ENCODE measurements at regions not wholly inside any gene's neighbourhood (a gene's known extent, or its start where the extent isn't known, plus 50 kb on each side); places are given as distances from the start of the nearest gene placed in this dataset.

GRCh38 chr13:27014406-27015359 lies 156.9 kb downstream of the USP12 start:
- DNase-seq (ENCODE audit: low spot score) = no peak

DNA sequence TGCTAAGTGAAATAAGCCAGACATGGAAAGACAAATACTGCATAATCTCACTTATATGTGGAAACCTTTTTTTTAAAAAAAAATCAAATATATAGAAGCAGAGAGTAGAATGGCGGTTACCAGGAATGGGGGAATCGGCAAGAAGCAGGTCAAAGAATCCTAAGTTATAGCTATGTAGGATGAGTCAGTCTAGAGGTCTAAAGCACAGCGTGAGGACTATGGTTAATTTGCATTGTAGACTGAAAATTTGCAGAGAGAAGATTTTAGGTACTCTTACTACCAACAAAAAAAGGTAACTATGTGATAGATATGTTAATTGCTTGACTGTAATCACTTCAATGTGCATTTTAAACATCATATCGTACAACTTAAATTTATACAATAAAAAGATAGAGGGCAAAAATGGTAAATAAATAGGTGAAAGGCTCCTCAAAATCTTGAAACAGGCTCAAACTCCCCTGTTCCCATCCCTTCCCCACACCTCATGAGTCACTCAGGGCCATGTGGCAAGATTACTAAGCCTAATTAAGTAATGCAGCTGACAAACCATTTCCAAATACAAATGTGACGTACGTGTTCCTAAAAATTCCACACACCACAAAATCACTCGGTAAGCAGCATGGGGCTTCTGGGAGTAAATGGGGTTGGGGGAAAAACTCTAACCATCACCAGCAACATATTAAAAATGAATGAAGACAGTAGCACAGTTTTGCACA lies 159.0 kb downstream of the USP12 start:
- no peak for DNase-seq (ENCODE audit: low spot score)

DNA sequence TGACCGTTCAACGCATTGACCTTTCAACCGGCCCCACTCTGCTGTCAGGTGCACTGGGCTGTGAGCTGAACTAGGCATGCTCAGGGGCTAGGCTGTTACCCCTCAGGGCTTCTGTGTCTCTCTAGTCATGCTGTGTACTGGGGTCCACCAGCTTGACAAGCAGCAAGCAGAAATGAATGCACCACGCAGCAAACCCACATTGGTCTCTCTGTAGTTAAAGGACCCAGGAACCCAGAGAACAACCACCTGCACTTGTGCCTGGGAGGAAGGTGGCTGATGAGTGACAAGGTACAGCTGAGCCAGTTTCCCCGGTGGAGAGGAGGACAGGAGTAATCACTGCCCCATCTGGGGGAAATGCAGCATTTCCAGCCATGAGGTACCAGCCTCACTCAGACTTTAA lies 159.9 kb downstream of the USP12 start:
- DNase-seq (ENCODE audit: low spot score) = no peak

GRCh38 chr13:27008733-27009132 lies 162.9 kb downstream of the USP12 start:
- DNase-seq (ENCODE audit: low spot score) = no peak

GRCh38 chr13:27007166-27007565 lies 164.4 kb downstream of the USP12 start:
- no peak for DNase-seq (ENCODE audit: low spot score)

DNA sequence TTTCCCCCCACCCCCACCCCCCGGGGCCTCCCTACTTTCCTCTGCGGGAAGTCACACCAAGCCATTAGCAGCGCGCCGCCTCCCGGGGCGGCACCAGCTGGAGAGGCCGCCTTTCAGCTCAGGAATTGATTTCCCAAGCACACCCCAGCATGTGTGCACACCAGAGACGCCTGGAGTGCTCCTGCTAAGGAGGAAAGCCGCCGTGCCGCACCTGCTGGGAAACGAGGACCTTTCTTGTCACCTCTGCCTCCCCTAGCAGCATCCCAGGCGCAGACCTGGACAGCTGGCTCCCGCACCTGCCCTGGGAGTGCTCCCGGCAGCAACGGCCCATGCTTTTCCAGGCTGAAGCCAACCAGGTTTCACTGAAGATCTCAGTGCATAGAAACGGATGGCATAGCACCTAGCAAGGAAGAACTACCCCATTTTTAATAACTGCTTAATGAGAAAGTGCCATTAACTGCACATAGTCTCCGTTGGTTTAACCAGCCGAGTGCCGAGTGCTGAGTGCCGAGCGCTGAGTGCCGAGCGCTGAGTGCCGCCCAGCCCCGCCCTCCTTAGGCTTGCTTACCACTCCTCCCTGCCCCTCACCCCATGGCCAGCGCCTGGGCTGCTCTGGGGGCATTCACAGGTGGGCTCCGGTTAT lies 165.0 kb downstream of the USP12 start:
- no peak for DNase-seq (ENCODE audit: low spot score)

DNA sequence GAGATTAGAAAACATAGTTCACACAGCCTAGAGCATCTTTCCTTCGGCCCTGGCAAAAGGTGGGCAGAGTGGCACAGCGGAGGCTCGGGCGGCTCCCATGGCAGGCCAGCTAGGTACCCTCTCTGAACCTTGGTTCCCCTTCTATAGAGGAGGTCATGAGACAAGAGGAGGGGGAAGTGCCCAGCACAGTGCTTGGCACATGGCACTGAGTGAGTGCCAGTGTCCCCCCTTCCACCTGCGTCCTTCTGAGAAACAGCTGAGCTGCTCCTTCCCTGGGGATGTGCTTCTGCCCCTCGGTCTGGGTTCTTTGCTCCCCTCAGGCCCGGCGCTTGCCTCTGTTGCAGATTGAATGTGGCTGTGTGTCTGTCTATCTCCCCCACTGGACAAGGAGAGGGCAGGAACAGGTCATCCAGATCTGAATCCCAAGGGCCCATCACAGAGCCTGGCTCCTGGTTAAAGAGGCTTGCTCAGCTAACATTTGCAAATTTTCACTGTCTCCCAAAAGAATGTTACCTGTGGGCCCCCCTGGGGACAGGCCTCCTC lies 165.6 kb downstream of the USP12 start:
- DNase-seq (ENCODE audit: low spot score) = no peak

DNA sequence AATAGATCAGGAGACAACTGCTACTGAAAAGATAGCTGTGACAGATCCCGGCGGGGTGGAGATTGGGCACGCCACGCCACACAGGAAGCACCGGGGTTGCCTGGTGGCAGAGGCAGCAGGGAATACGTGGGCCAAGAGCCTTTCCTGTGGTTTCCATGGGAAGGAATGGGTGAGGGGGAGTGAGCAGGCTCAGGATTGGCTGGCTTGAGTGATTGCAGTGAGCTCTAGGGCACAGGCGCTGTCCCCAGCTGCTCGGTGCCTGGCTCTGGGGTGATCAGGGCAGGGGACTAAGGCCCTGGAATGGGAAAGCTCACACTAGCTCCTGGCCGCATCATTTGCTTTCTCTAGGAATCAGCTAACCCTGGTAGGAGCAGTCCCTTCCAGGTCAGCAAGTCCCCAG lies 166.1 kb downstream of the USP12 start:
- no peak for DNase-seq (ENCODE audit: low spot score)

- no peak for DNase-seq (ENCODE audit: low spot score)
Measured at GRCh38 chr13:27004866-27005265, 166.7 kb downstream of the USP12 start.

DNA sequence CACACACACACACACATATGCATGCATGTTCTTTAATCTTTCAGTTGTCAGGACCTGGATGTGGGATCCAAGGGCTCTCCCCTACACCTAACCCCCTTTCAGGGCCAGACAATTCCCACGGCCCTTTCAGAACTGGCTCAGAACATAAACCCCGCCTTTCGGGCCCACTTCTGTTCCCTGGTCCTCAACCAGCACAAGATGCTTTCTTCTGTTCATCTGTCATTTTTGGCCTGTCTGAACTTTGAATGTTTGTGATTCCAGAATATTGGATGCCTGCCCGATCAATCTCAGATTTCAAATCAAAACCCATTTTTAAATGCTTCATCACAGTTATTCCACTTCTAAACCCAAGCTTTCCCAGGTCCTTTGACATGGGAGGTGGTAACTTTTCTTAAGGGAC lies 167.3 kb downstream of the USP12 start:
- no peak for DNase-seq (ENCODE audit: low spot score)

- no peak for DNase-seq (ENCODE audit: low spot score)
Measured at GRCh38 chr13:27001705-27002104, 169.9 kb downstream of the USP12 start.

DNA sequence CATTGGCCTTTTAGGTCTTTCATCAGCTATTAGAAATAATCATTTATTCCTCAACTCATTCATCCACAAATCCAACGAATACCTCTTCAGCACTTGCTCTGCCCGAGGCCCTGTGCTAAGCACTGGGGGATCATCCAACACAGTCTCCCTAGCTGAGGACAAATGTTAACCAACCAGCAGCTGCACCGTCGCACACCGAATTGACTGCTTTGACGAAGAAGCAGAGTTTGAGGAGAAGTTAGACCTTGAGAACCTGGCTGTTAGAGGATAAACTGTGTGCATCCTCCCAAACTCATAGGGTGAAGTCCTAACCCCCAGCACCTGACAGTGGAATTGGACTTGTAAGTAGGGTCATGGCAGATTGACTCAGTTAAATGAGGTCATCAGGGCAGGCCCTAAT lies 170.9 kb downstream of the USP12 start:
- no peak for DNase-seq (ENCODE audit: low spot score)

DNA sequence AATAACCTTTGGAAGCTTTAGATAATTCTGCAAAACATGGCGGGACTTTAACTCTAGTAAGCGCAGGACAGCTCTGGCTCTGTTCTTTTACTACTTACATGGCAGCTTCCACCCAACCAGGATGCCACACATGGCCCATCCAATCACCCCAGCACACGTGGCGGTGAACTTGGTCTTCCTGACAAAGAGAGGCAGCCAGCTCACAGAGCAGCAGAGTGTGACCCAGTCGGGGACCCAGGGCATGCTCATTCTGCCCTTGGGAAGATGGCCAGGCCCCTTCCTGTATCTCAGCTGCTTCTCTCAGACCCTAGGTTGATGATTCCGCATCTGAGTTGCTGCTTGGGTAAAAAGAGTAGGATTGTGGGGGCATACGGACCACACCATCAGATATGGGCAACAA lies 172.1 kb downstream of the USP12 start:
- DNase-seq (ENCODE audit: low spot score) = no peak

GRCh38 chr13:26998292-26998691 lies 173.3 kb downstream of the USP12 start:
- DNase-seq (ENCODE audit: low spot score) = no peak

GRCh38 chr13:26996965-26997752 lies 174.5 kb downstream of the USP12 start:
- DNase-seq (ENCODE audit: low spot score) = no peak

GRCh38 chr13:26995159-26995558 lies 176.5 kb downstream of the USP12 start:
- DNase-seq (ENCODE audit: low spot score) = no peak

DNA sequence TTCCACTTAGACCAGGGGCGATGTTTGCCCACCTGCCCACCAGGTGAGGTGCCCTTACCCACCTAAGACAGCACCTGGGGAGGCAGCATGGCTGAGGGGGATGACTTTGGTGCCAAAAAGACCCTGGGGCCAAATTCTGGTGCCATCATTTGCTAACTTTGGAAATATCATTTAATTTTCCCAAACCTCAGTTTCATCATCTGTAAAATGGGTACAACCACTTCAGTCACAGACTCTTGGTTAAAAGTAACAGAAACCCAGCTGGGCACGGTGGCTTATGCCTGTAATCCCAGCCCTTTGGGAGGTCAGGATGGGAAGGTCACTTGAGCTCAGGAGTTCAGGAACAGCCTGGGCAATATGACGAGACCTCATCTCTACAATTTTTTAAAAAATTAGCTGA lies 177.8 kb downstream of the USP12 start:
- no peak for DNase-seq (ENCODE audit: low spot score)

GRCh38 chr13:26992951-26993719 lies 178.5 kb downstream of the USP12 start:
- DNase-seq (ENCODE audit: low spot score) = no peak

- DNase-seq (ENCODE audit: low spot score) = no peak
Measured at GRCh38 chr13:26991508-26992181, 180.0 kb downstream of the USP12 start.

DNA sequence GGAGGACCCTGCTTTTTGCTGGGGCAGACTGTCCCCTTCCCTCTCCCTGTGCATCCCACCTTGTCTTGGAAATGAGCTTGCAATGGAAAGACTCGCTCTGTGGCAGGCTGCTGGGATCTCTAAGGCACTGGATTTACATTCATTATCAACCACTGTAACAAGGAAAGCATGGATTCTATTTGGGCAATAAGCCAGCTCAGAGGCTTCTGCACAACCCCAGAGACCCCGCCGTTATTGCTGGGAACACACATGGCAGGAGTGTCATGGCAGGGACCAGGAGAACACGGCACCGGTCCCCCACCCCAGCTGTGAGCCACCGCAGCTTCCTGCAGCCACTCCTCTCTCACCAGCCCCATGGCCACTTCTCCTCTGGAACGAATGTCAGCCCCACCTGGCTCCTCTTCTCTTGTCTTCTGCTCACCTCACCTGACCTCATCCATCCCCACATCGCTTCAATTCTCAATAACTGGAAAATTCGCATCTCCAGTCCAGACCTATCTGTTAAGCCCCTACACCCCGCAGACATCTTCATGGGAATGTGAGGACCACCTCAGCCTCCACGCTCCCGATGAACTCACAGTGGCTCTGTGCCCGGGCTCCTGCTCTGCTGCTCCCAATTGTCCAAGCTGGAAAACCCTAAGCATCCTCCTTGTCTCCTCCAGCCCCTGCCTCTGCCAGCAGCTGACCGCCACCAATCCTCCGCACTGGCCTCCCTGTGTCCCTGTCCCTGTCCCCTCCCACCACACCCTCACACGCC lies 181.5 kb downstream of the USP12 start:
- no peak for DNase-seq (ENCODE audit: low spot score)
